ENCODE measurements at regions not wholly inside any gene's neighbourhood (a gene's known extent, or its start where the extent isn't known, plus 50 kb on each side); places are given as distances from the start of the nearest gene placed in this dataset.
"Not testable (repeated sequence)": the region's sequence is repeated elsewhere in the genome, so short reads cannot be mapped to it uniquely, and the experiment has no call there.

- no peak for DNase-seq (ENCODE audit: low read depth)
Observed at GRCh38 chr5:30368064-30368463, 825.4 kb upstream of the CDH6 start.

- DNase-seq (ENCODE audit: low read depth): not testable (repeated sequence)
Observed at GRCh38 chr5:30365031-30365430, 828.5 kb upstream of the CDH6 start.

- DNase-seq (ENCODE audit: low read depth): no peak
Observed at GRCh38 chr5:30357371-30357770, 836.1 kb upstream of the CDH6 start.

- no peak for DNase-seq (ENCODE audit: low read depth)
Observed at GRCh38 chr5:30355675-30356074, 837.8 kb upstream of the CDH6 start.

- no peak for DNase-seq (ENCODE audit: low read depth)
Observed at GRCh38 chr5:30347858-30348257, 845.6 kb upstream of the CDH6 start.

GRCh38 chr5:30345539-30346345 is 847.7 kb upstream of the CDH6 start:
- not testable (repeated sequence) for DNase-seq (ENCODE audit: low read depth)

GRCh38 chr5:30343707-30344106 is 849.8 kb upstream of the CDH6 start:
- no peak for DNase-seq (ENCODE audit: low read depth)

GRCh38 chr5:30341466-30341865 is 852.0 kb upstream of the CDH6 start:
- DNase-seq (ENCODE audit: low read depth): no peak

GRCh38 chr5:30337084-30337573 is 856.4 kb upstream of the CDH6 start:
- DNase-seq (ENCODE audit: low read depth): no peak

GRCh38 chr5:30331534-30331933 is 862.0 kb upstream of the CDH6 start:
- no peak for DNase-seq (ENCODE audit: low read depth)

- DNase-seq (ENCODE audit: low read depth): no peak
Observed at GRCh38 chr5:30325795-30326194, 867.7 kb upstream of the CDH6 start.

- no peak for DNase-seq (ENCODE audit: low read depth)
Observed at GRCh38 chr5:30324083-30324482, 869.4 kb upstream of the CDH6 start.

GRCh38 chr5:30287890-30288289 is 905.6 kb upstream of the CDH6 start:
- no peak for DNase-seq (ENCODE audit: low read depth)

- no peak for DNase-seq (ENCODE audit: low read depth)
Observed at GRCh38 chr5:30279237-30279636, 914.2 kb upstream of the CDH6 start.

- no peak for DNase-seq (ENCODE audit: low read depth)
Observed at GRCh38 chr5:30267026-30267425, 926.5 kb upstream of the CDH6 start.

- no peak for DNase-seq (ENCODE audit: low read depth)
Observed at GRCh38 chr5:30239331-30240022, 954.0 kb upstream of the CDH6 start.

- no peak for DNase-seq (ENCODE audit: low read depth)
Observed at GRCh38 chr5:30237189-30237588, 956.3 kb upstream of the CDH6 start.

GRCh38 chr5:30209755-30210154 is 983.7 kb upstream of the CDH6 start:
- no peak for DNase-seq (ENCODE audit: low read depth)

- DNase-seq (ENCODE audit: low read depth): no peak
Observed at GRCh38 chr5:30197662-30198061, 995.8 kb upstream of the CDH6 start.

- no peak for DNase-seq (ENCODE audit: low read depth)
Observed at GRCh38 chr5:30195036-30195435, 998.5 kb upstream of the CDH6 start.

- DNase-seq (ENCODE audit: low read depth): no peak
Observed at GRCh38 chr5:30194595-30194994, 998.9 kb upstream of the CDH6 start.

- DNase-seq (ENCODE audit: low read depth): no peak
Observed at GRCh38 chr5:30183795-30184194, 1009.7 kb upstream of the CDH6 start.

- no peak for DNase-seq (ENCODE audit: low read depth)
Observed at GRCh38 chr5:30156156-30156555, 1037.3 kb upstream of the CDH6 start.
